SK-N-MC (cell line): ENCODE measurements at regions not wholly inside any gene's neighbourhood (a gene's known extent, or its start where the extent isn't known, plus 50 kb on each side); places are given as distances from the start of the nearest gene placed in this dataset.

Source experiments
- EZH2 ChIP-seq: fragments of 200-600 bp; sonication (generic); IDR thresholded peaks from one replicate; pipeline ENCODE4 v1.6.1; 2017; ENCODE audit warnings: antibody characterized with exemption
- FOXP2 ChIP-seq: optimal IDR thresholded peaks from 2 replicates; pipeline ENCODE3; 2011; ENCODE audit warnings: mild to moderate bottlenecking, moderate library complexity; ENCODE audit not compliant: insufficient read depth; ENCODE audit errors: extremely low read length, control extremely low read depth
- POLR2AphosphoS5 ChIP-seq: IDR thresholded peaks from 2 replicates; pipeline ENCODE4 v1.6.1; 2012; ENCODE audit warnings: mild to moderate bottlenecking, low read depth, low read length, borderline replicate concordance

DNA sequence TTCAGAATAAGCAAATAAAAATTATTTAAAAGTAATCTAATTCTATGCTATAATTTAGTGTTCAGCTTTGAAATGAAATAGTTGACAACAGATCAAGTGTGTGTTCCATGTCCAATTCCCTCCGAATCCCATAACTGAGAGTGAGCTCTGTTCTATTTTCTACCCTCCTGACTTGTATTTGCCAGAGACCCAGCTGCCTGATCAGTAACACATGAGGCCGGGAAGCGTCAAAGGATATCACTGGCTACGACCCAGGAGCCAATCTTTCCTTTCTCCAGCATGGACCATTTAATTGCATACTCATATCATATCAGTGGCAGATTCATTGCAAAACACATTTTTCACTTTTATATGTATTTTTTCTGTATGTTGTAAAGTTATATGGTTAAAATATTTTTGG, 108.8 kb upstream of the TSPAN8 start:
- TF ChIP-seq FOXP2 (no peak), EZH2 (no peak), POLR2AphosphoS5 (no peak)
